ENCODE measurements at regions not wholly inside any gene's neighbourhood (a gene's known extent, or its start where the extent isn't known, plus 50 kb on each side); places are given as distances from the start of the nearest gene placed in this dataset.

DNA sequence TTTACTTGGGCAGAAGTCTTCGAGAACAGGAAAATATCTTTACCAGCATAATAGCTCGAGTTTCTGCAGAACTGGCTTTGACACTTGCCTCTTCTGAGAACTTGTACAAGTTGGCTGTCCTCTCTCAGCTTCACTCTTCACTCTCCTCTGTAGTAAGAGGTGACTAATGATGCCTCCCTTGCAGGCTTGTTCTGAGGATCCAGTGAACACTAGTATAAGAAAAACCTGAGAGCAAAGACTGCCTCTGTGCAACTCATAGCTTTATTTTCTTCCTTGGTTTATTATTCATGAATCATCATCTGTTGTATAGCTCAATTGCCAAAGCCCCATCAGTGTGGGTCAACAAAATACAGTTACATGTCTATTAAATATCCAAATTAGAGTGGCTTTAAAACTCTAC is 266.7 kb upstream of the CLNK start:
- Histone ChIP-seq H3K79me2 (ENCODE audit: insufficient read depth, low read length) (no peaks in the 10 kb centered on the region; the same call in 1 of the 2 replicates), H3K27me3 (ENCODE audit: insufficient read depth, low read length, poor library complexity, severe bottlenecking) (no peaks in the 10 kb centered on the region), H2AFZ (ENCODE audit: low read length) (no peak overlapping the region), H3F3A (ENCODE audit: low read depth) (no peaks in the 10 kb centered on the region), H3K9me2 (replicated peaks; ENCODE audit: low read depth, low read length) (no peaks in the 10 kb centered on the region), H3K4me2 (ENCODE audit: low read depth, low read length, poor library complexity, severe bottlenecking) (no peak overlapping the region), H3K36me3 (ENCODE audit: insufficient read depth, low read length) (no peaks in the 10 kb centered on the region), H3K9me3 (ENCODE audit: insufficient read depth, low read depth, low read length) (no peaks in the 10 kb centered on the region), H3K4me3 (ENCODE audit: low read length, poor library complexity, severe bottlenecking) (no peak overlapping the region), H3K4me1 (ENCODE audit: insufficient read depth, low read length, poor library complexity, severe bottlenecking) (peaks cover 15% of the 10 kb centered on the region), H4K20me1 (ENCODE audit: insufficient read depth, low read length, poor library complexity, severe bottlenecking) (peaks cover 4% of the 10 kb centered on the region), H3K9ac (ENCODE audit: low read depth, low read length, poor library complexity, severe bottlenecking) (no peak overlapping the region)
- TF ChIP-seq, protein P1, sequence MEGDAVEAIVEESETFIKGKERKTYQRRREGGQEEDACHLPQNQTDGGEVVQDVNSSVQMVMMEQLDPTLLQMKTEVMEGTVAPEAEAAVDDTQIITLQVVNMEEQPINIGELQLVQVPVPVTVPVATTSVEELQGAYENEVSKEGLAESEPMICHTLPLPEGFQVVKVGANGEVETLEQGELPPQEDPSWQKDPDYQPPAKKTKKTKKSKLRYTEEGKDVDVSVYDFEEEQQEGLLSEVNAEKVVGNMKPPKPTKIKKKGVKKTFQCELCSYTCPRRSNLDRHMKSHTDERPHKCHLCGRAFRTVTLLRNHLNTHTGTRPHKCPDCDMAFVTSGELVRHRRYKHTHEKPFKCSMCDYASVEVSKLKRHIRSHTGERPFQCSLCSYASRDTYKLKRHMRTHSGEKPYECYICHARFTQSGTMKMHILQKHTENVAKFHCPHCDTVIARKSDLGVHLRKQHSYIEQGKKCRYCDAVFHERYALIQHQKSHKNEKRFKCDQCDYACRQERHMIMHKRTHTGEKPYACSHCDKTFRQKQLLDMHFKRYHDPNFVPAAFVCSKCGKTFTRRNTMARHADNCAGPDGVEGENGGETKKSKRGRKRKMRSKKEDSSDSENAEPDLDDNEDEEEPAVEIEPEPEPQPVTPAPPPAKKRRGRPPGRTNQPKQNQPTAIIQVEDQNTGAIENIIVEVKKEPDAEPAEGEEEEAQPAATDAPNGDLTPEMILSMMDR (conservative IDR thresholded peaks at IDR 0.05; ENCODE audit: low read length): no peak
- no peak for TF ChIP-seq EZH2phosphoT487 (IDR thresholded peaks at IDR 0.05; ENCODE audit: borderline replicate concordance)

DNA sequence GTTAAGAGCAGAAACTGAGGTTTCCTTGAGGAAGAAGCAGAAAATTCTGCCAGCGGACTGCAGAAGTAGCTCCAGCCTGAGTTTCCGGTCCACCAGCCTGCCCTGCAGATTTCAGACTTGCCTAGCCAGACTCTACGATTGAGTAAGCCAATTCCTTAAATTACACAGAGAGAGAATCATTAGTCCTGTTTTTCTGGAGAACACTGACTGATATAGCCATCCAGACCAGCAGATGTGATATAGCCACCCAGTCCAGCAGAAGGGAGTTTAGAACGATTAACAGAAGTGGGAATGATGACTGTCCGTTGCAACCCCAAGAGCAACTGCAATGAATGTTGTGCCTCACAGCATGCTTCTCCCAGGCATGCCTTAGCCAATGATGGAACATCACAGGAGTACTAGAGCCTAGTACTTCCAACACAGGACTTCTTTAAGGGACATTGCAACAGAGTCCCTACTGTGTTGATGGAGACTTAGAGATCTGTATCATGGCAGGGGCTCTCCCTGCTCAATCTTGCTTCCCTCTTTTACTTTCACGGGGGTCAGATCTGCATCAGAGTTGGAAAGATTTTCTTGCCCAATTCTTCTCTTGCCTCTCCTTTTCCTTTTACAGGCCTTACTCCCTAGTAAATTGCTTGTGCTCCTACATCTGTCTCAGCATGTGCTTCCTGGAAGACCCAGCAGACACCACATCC is 264.6 kb upstream of the CLNK start:
- H3K9me2 ChIP-seq (replicated peaks; ENCODE audit: low read depth, low read length): no peaks in the 10 kb centered on the region
- H2AFZ ChIP-seq (ENCODE audit: low read length): no peak overlapping the region
- H3K36me3 ChIP-seq (ENCODE audit: insufficient read depth, low read length): no peaks in the 10 kb centered on the region
- H3K79me2 ChIP-seq (ENCODE audit: insufficient read depth, low read length): no peaks in the 10 kb centered on the region
- no peak overlapping the region for H3K4me3 ChIP-seq (ENCODE audit: low read length, poor library complexity, severe bottlenecking)
- no peaks in the 10 kb centered on the region for H3F3A ChIP-seq (ENCODE audit: low read depth)
- TF ChIP-seq, protein P1 (conservative IDR thresholded peaks at IDR 0.05; ENCODE audit: low read length): no peak
- no peak for TF ChIP-seq EZH2phosphoT487 (IDR thresholded peaks at IDR 0.05; ENCODE audit: borderline replicate concordance)
- peaks cover 4% of the 10 kb centered on the region for H3K4me1 ChIP-seq (ENCODE audit: insufficient read depth, low read length, poor library complexity, severe bottlenecking)
- no peaks in the 10 kb centered on the region for H4K20me1 ChIP-seq (ENCODE audit: insufficient read depth, low read length, poor library complexity, severe bottlenecking)
- H3K9ac ChIP-seq (ENCODE audit: low read depth, low read length, poor library complexity, severe bottlenecking): no peak overlapping the region
- no peaks in the 10 kb centered on the region for H3K9me3 ChIP-seq (ENCODE audit: insufficient read depth, low read depth, low read length)
- H3K27me3 ChIP-seq (ENCODE audit: insufficient read depth, low read length, poor library complexity, severe bottlenecking): no peaks in the 10 kb centered on the region
- H3K4me2 ChIP-seq (ENCODE audit: low read depth, low read length, poor library complexity, severe bottlenecking): no peak overlapping the region

DNA sequence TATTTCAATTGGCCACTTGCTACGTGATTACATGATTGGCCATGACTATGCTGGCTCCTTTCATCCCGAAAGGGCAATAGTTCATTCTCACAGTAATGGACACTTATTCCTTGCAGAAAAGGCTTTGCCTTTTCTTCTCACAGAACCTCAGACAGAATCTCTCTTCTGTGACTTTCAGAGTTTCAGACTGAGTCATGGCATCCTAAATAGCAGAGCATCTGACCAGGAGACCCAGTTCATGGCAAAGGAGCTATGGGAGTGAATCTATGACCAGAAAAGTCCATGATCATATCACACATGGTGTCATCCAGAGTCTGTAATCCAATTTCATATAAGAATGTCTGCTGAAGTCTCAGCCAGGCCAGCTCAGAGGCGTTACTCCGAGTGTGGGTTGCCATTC is 263.3 kb upstream of the CLNK start:
- no peak overlapping the region for H3K4me2 ChIP-seq (ENCODE audit: low read depth, low read length, poor library complexity, severe bottlenecking)
- no peak for TF ChIP-seq EZH2phosphoT487 (IDR thresholded peaks at IDR 0.05; ENCODE audit: borderline replicate concordance)
- no peak overlapping the region for H3K4me3 ChIP-seq (ENCODE audit: low read length, poor library complexity, severe bottlenecking)
- H3K9ac ChIP-seq (ENCODE audit: low read depth, low read length, poor library complexity, severe bottlenecking): no peak overlapping the region
- H3K36me3 ChIP-seq (ENCODE audit: insufficient read depth, low read length): no peaks in the 10 kb centered on the region
- H2AFZ ChIP-seq (ENCODE audit: low read length): no peak overlapping the region
- H3K79me2 ChIP-seq (ENCODE audit: insufficient read depth, low read length): no peaks in the 10 kb centered on the region
- H3K27me3 ChIP-seq (ENCODE audit: insufficient read depth, low read length, poor library complexity, severe bottlenecking): no peaks in the 10 kb centered on the region
- H3F3A ChIP-seq (ENCODE audit: low read depth): no peaks in the 10 kb centered on the region
- H3K9me2 ChIP-seq (replicated peaks; ENCODE audit: low read depth, low read length): no peaks in the 10 kb centered on the region
- no peaks in the 10 kb centered on the region for H4K20me1 ChIP-seq (ENCODE audit: insufficient read depth, low read length, poor library complexity, severe bottlenecking)
- H3K9me3 ChIP-seq (ENCODE audit: insufficient read depth, low read depth, low read length): no peaks in the 10 kb centered on the region
- H3K4me1 ChIP-seq (ENCODE audit: insufficient read depth, low read length, poor library complexity, severe bottlenecking): peaks cover 7% of the 10 kb centered on the region

DNA sequence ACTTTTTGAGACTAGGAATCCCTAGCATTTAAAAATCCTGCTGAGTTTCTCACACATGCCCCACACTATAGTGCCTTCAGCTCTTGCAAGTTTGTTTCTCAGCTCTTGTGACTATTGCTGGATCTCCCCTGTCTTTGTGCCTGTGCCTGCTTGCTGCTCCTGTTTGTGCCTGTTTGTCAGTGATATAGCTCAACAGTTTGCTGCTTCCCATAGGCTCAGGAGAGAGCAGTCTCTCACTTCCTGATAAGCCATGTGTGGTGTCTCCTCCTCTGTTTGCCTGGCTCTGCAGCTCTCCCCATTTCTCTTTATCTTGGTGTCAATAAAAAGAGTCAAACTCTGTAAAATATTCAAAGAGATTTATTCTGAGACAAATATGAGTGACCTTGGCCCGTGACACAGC is 259.8 kb upstream of the CLNK start:
- H3K79me2 ChIP-seq (ENCODE audit: insufficient read depth, low read length): no peaks in the 10 kb centered on the region
- H3K9ac ChIP-seq (ENCODE audit: low read depth, low read length, poor library complexity, severe bottlenecking): no peak overlapping the region
- H3K4me2 ChIP-seq (ENCODE audit: low read depth, low read length, poor library complexity, severe bottlenecking): no peak overlapping the region
- peaks cover 19% of the 10 kb centered on the region; the same call in 1 of the 2 replicates for H3K9me3 ChIP-seq (ENCODE audit: insufficient read depth, low read depth, low read length)
- no peaks in the 10 kb centered on the region for H4K20me1 ChIP-seq (ENCODE audit: insufficient read depth, low read length, poor library complexity, severe bottlenecking)
- no peaks in the 10 kb centered on the region for H3F3A ChIP-seq (ENCODE audit: low read depth)
- no peaks in the 10 kb centered on the region for H3K27me3 ChIP-seq (ENCODE audit: insufficient read depth, low read length, poor library complexity, severe bottlenecking)
- no peaks in the 10 kb centered on the region for H3K9me2 ChIP-seq (replicated peaks; ENCODE audit: low read depth, low read length)
- no peak for TF ChIP-seq EZH2phosphoT487 (IDR thresholded peaks at IDR 0.05; ENCODE audit: borderline replicate concordance)
- TF ChIP-seq, protein P1 (conservative IDR thresholded peaks at IDR 0.05; ENCODE audit: low read length): no peak
- H2AFZ ChIP-seq (ENCODE audit: low read length): no peak overlapping the region
- peaks cover 10% of the 10 kb centered on the region; the same call in 1 of the 2 replicates for H3K36me3 ChIP-seq (ENCODE audit: insufficient read depth, low read length)
- no peak overlapping the region for H3K4me3 ChIP-seq (ENCODE audit: low read length, poor library complexity, severe bottlenecking)
- peaks cover 7% of the 10 kb centered on the region for H3K4me1 ChIP-seq (ENCODE audit: insufficient read depth, low read length, poor library complexity, severe bottlenecking)

Measured in Loucy (cell line).